ENCODE measurements at regions not wholly inside any gene's neighbourhood (a gene's known extent, or its start where the extent isn't known, plus 50 kb on each side); places are given as distances from the start of the nearest gene placed in this dataset.

DNA sequence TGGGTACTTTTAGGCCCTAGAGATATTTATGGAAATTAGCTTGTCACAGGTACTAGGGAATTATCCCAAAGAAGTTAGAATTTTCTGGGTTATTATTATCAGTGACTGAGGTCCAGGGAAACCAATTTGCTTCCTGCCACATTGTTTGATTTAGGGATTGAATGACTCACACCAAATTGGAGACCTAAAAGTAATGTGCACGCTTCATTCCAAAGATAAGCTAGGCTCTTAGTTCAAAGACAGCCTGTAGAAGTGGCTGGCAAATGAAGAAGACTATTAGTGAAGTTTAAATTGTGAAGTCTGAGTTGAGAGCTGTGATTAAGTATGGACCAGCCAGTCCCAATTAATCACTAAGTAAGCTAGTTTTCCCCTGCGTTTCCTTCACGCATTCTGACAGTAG, 188.1 kb upstream of the MYO3A start:
- H3K27ac ChIP-seq (ENCODE audit: low read depth, low read length, poor library complexity, severe bottlenecking): no peak overlapping the region
- ChIA-PET CTCF (ENCODE audit: unreplicated experiment) (no interaction called here), POLR2A (no interaction called here)
- H4K20me1 ChIP-seq (ENCODE audit: insufficient read depth, low read length): no peaks in the 10 kb centered on the region
- no peak overlapping the region for H3K4me2 ChIP-seq (ENCODE audit: low read length)
- TF ChIP-seq, protein P1, sequence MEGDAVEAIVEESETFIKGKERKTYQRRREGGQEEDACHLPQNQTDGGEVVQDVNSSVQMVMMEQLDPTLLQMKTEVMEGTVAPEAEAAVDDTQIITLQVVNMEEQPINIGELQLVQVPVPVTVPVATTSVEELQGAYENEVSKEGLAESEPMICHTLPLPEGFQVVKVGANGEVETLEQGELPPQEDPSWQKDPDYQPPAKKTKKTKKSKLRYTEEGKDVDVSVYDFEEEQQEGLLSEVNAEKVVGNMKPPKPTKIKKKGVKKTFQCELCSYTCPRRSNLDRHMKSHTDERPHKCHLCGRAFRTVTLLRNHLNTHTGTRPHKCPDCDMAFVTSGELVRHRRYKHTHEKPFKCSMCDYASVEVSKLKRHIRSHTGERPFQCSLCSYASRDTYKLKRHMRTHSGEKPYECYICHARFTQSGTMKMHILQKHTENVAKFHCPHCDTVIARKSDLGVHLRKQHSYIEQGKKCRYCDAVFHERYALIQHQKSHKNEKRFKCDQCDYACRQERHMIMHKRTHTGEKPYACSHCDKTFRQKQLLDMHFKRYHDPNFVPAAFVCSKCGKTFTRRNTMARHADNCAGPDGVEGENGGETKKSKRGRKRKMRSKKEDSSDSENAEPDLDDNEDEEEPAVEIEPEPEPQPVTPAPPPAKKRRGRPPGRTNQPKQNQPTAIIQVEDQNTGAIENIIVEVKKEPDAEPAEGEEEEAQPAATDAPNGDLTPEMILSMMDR (conservative IDR thresholded peaks at IDR 0.05; ENCODE audit: low read length): no peak
- no peak for TF ChIP-seq EZH2phosphoT487 (IDR thresholded peaks at IDR 0.05; ENCODE audit: borderline replicate concordance, low read depth, low read length)
- H3K9me3 ChIP-seq (ENCODE audit: low read length): no peaks in the 10 kb centered on the region
- H3K4me3 ChIP-seq (ENCODE audit: low read depth, low read length, poor library complexity, severe bottlenecking): no peak overlapping the region
- no peak overlapping the region for H2AFZ ChIP-seq (ENCODE audit: low read length)
- no peaks in the 10 kb centered on the region for H3K79me2 ChIP-seq (ENCODE audit: insufficient read depth, low read depth, low read length)
- H3K9me2 ChIP-seq (ENCODE audit: insufficient read depth, low read length): no peaks in the 10 kb centered on the region
- no TSS peak for BruUV-seq (replicated peaks)
- intact Hi-C loops (cut with micrococcal nuclease; ENCODE audit: unreplicated experiment): no loop called here
- H3K36me3 ChIP-seq (ENCODE audit: insufficient read depth, low read length): no peaks in the 10 kb centered on the region
- DNase-seq (ENCODE audit: low spot score): no peak
- H3K4me1 ChIP-seq (ENCODE audit: insufficient read depth, low read length, poor library complexity, severe bottlenecking): no peaks in the 10 kb centered on the region

DNA sequence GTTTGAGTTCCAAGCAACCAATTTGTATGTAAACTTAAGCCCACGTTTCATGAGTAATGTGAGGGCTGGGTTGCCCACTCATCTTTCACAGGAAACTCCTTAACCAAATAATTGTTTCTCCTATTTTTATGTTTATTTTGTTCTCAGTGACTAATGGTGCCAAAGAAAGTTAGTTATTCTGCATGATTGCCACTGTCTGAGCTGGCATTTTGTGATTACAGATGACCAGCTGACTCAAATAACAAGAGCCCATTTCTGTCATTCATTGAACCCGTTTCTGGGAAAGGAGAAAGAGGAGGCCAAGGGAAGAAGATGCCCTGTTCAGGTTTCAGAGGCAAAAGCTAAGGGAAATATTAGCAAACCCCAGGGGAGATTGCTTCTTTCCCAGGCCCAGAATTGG, 186.9 kb upstream of the MYO3A start:
- BruUV-seq (replicated peaks): no TSS peak
- TF ChIP-seq EZH2phosphoT487 (IDR thresholded peaks at IDR 0.05; ENCODE audit: borderline replicate concordance, low read depth, low read length): no peak
- TF ChIP-seq, protein P1 (conservative IDR thresholded peaks at IDR 0.05; ENCODE audit: low read length): no peak

DNA sequence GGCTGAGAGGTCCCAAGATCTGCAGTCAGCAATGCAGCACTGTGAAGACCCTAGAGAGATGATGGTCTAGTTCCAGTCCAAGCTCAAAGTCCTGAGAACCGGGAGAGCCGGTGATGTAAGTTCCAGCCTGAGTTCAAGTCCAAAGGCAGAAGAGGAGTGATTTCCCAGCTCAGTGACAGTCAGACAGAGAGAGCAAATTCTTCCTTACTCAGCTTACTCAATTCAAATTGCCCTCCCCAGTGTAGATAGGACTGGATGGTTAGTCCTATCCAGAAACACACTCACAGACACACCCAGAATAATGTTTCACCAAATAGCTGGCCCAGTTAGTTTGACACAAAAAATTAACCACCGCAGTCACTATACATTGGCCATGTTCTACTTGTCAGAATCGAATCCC, 185.5 kb upstream of the MYO3A start:
- no peaks in the 10 kb centered on the region for H3K9me3 ChIP-seq (ENCODE audit: low read length)
- POLR2A ChIA-PET: interaction anchor here (0.9 kb wide), 1 partner anchor 9 kb away, joined by 5 read pairs; no protein-coding TSS in a partner anchor
- CTCF ChIA-PET (ENCODE audit: unreplicated experiment): no interaction called here
- H3K4me1 ChIP-seq (ENCODE audit: insufficient read depth, low read length, poor library complexity, severe bottlenecking): no peaks in the 10 kb centered on the region
- no peaks in the 10 kb centered on the region for H3K79me2 ChIP-seq (ENCODE audit: insufficient read depth, low read depth, low read length)
- no peak overlapping the region for H3K4me2 ChIP-seq (ENCODE audit: low read length)
- H3K27ac ChIP-seq (ENCODE audit: low read depth, low read length, poor library complexity, severe bottlenecking): no peak overlapping the region
- intact Hi-C loops (cut with micrococcal nuclease; ENCODE audit: unreplicated experiment): no loop called here
- no peak for DNase-seq (ENCODE audit: low spot score)
- BruUV-seq (replicated peaks): no TSS peak
- no peaks in the 10 kb centered on the region for H3K36me3 ChIP-seq (ENCODE audit: insufficient read depth, low read length)
- H3K9me2 ChIP-seq (ENCODE audit: insufficient read depth, low read length): no peaks in the 10 kb centered on the region
- no peaks in the 10 kb centered on the region for H4K20me1 ChIP-seq (ENCODE audit: insufficient read depth, low read length)
- TF ChIP-seq EZH2phosphoT487 (IDR thresholded peaks at IDR 0.05; ENCODE audit: borderline replicate concordance, low read depth, low read length): no peak
- no peak overlapping the region for H3K4me3 ChIP-seq (ENCODE audit: low read depth, low read length, poor library complexity, severe bottlenecking)
- no peak overlapping the region for H2AFZ ChIP-seq (ENCODE audit: low read length)

More for the DNA sequence above, 186.9 kb upstream of the MYO3A start:
- Histone ChIP-seq H3K9me2 (ENCODE audit: insufficient read depth, low read length) (no peaks in the 10 kb centered on the region), H4K20me1 (ENCODE audit: insufficient read depth, low read length) (no peaks in the 10 kb centered on the region), H3K4me1 (ENCODE audit: insufficient read depth, low read length, poor library complexity, severe bottlenecking) (no peaks in the 10 kb centered on the region), H3K27ac (ENCODE audit: low read depth, low read length, poor library complexity, severe bottlenecking) (no peak overlapping the region), H3K79me2 (ENCODE audit: insufficient read depth, low read depth, low read length) (no peaks in the 10 kb centered on the region), H3K4me3 (ENCODE audit: low read depth, low read length, poor library complexity, severe bottlenecking) (no peak overlapping the region), H2AFZ (ENCODE audit: low read length) (no peak overlapping the region), H3K4me2 (ENCODE audit: low read length) (no peak overlapping the region), H3K36me3 (ENCODE audit: insufficient read depth, low read length) (no peaks in the 10 kb centered on the region), H3K9me3 (ENCODE audit: low read length) (no peaks in the 10 kb centered on the region)
- ChIA-PET CTCF (ENCODE audit: unreplicated experiment) (no interaction called here), POLR2A (no interaction called here)
- DNase-seq (ENCODE audit: low spot score): no peak
- intact Hi-C loops (cut with micrococcal nuclease; ENCODE audit: unreplicated experiment): no loop called here

Data from OCI-LY7 (cell line).